ENCODE measurements at regions not wholly inside any gene's neighbourhood (a gene's known extent, or its start where the extent isn't known, plus 50 kb on each side); places are given as distances from the start of the nearest gene placed in this dataset.

DNA sequence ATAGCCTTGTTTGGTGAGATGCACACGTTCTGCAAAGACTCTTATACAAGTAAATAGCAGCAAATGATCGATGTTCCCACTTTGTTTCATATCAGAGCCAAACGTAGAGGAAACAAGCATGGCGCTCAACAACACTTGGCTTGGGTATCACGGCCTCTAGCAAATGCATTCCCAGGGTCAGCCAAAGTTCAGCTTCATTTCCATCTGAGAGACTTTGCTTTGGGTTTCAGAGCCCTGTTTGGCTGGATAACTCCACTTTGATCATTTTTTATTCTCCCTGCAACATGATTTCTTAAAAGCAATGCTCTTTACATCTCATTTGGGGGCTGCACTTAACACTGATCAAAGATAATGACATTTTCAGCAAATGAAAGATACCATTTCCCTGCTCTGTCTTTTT, 199.2 kb upstream of the FAM9B start:
- POLR2A ChIA-PET (ENCODE audit: unreplicated experiment): no interaction called here
- no peak overlapping the region for H2AK9ac ChIP-seq (replicated peaks; ENCODE audit: low read depth, low read length, poor library complexity)
- H3K23ac ChIP-seq (ENCODE audit: low read depth, low read length): no peak overlapping the region
- H3K14ac ChIP-seq (replicated peaks; ENCODE audit: low read depth, low read length): no peak overlapping the region
- intact Hi-C loops (cut with micrococcal nuclease): no loop called here
- DNase-seq (no peak), ATAC-seq (ENCODE audit: low read depth) (no peak)
- no peaks in the 10 kb centered on the region for H4K20me1 ChIP-seq (ENCODE audit: insufficient read depth, low read length)
- no peaks in the 10 kb centered on the region; the same call in 1 of the 2 replicates for H3K27me3 ChIP-seq (ENCODE audit: control insufficient read depth, insufficient read depth, low read length)
- H2BK15ac ChIP-seq (ENCODE audit: low read depth, low read length): no peak overlapping the region
- H3K56ac ChIP-seq (ENCODE audit: extremely low read depth, insufficient read depth, low read length): no peak overlapping the region
- no peak overlapping the region for H2BK5ac ChIP-seq (ENCODE audit: low read depth, low read length, poor library complexity, severe bottlenecking)
- 0 out of 2 replicates have a peak, but pooled peaks cover 3% of the 10 kb centered on the region for H3K9me3 ChIP-seq (ENCODE audit: control insufficient read depth, insufficient read depth, low read length)
- no peak overlapping the region for H3K4ac ChIP-seq (ENCODE audit: low read depth, low read length)
- H2AFZ ChIP-seq (replicated peaks; ENCODE audit: low read length, poor library complexity): no peak overlapping the region
- no peak overlapping the region for H3K27ac ChIP-seq (ENCODE audit: insufficient read depth, low read length)
- no peaks in the 10 kb centered on the region for H3K9me1 ChIP-seq (ENCODE audit: insufficient read depth, low read length)
- no peak overlapping the region for H2BK120ac ChIP-seq (ENCODE audit: low read depth, low read length)
- H4K8ac ChIP-seq (ENCODE audit: low read depth in 2 of 2, low read length in 2 of 2): no peak overlapping the region
- no peak overlapping the region for H2AK5ac ChIP-seq (ENCODE audit: low read depth, low read length)
- WGBS, 2 experiments (ENCODE audit: extremely low coverage in 2 of 2, insufficient read length in 1 of 2): 42% methylated on average over 5 of the region's 5 CpGs; no CpG with 5 or more reads in 1 of the 2 experiments
- in situ Hi-C loops (cut with MboI; ENCODE audit: low sequenced_read_pairs): no loop called here
- H3K4me3 ChIP-seq (ENCODE audit: insufficient read depth, low read depth, low read length): no peak overlapping the region
- H3K36me3 ChIP-seq (ENCODE audit: control insufficient read depth, insufficient read depth, low read length): no peaks in the 10 kb centered on the region
- BruUV-seq (replicated peaks): no TSS peak
- CTCF ChIA-PET: no interaction called here
- H3K4me1 ChIP-seq (ENCODE audit: control insufficient read depth, insufficient read depth, low read length): no peaks in the 10 kb centered on the region
- H3K18ac ChIP-seq (ENCODE audit: low read depth, low read length): no peak overlapping the region
- dilution Hi-C loops (cut with HindIII; ENCODE audit: low sequenced_read_pairs, unreplicated experiment): no loop called here
- H2BK20ac ChIP-seq (ENCODE audit: low read depth, low read length): no peak overlapping the region
- no peak for TF ChIP-seq SMC3 (IDR thresholded peaks at IDR 0.05; ENCODE audit: low read depth, low read length)
- no peak overlapping the region for H3K9ac ChIP-seq (ENCODE audit: low read depth, low read length)
- no peak overlapping the region for H4K5ac ChIP-seq (ENCODE audit: low read depth, low read length)
- H4K91ac ChIP-seq (ENCODE audit: insufficient read depth, low read depth, low read length): no peak overlapping the region
- H3K79me1 ChIP-seq (ENCODE audit: low read depth in 1 of 2, low read length in 2 of 2): no peaks in the 10 kb centered on the region
- H3K4me2 ChIP-seq (ENCODE audit: low read depth, low read length): no peak overlapping the region

Data from IMR-90 (cell line).